Suprapubic skin (tissue), 4 donors: ENCODE measurements at regions not wholly inside any gene's neighbourhood (a gene's known extent, or its start where the extent isn't known, plus 50 kb on each side); places are given as distances from the start of the nearest gene placed in this dataset.

Experiments used
- DNase-seq, 2 donors: peaks; one replicate each; pipeline ENCODE4 v3.0.0-alpha.2; 2019; ENCODE audit warnings: low spot score in 2 of 2
- H3K27ac ChIP-seq: fragments of 200-600 bp; sonication (generic); one replicate; pipeline ENCODE4 v1.5.1; 2019
- H3K27me3 ChIP-seq: fragments of 200-600 bp; sonication (generic); one replicate; pipeline ENCODE4 v1.5.1; 2019
- H3K36me3 ChIP-seq: fragments of 200-600 bp; sonication (generic); one replicate; pipeline ENCODE4 v1.5.1; 2019
- H3K4me1 ChIP-seq: fragments of 200-600 bp; sonication (generic); one replicate; pipeline ENCODE4 v1.5.1; 2019
- H3K4me3 ChIP-seq: fragments of 200-600 bp; sonication (generic); one replicate; pipeline ENCODE4 v1.5.1; 2019; ENCODE audit warnings: mild to moderate bottlenecking
- H3K9me3 ChIP-seq: fragments of 200-600 bp; sonication (generic); one replicate; pipeline ENCODE4 v1.5.1; 2019
- CTCF ChIP-seq, 2 donors: fragments of 200-600 bp in 1 of 2; fragments of 450-650 bp in 1 of 2; sonication (generic) in 1 of 2; IDR thresholded peaks; one replicate each; pipeline ENCODE4 v1.5.1; 2016 to 2019; ENCODE audit warnings: antibody characterized with exemption in 2 of 2, mild to moderate bottlenecking in 1 of 2, moderate library complexity in 1 of 2
- EP300 ChIP-seq: sonication (generic); formaldehyde crosslinking; IDR thresholded peaks from one replicate; pipeline ENCODE4 v1.6.1; 2017; ENCODE audit warnings: antibody characterized with exemption
- POLR2A ChIP-seq, 2 donors: fragments of 450-650 bp; IDR thresholded peaks; one replicate each; pipeline ENCODE4 v1.6.1; 2017; ENCODE audit warnings: antibody characterized with exemption in 2 of 2, mild to moderate bottlenecking in 2 of 2, moderate library complexity in 2 of 2
- POLR2AphosphoS5 ChIP-seq, 3 donors: sonication (generic); formaldehyde crosslinking; IDR thresholded peaks; one replicate each; pipeline ENCODE4 v1.6.1; 2017; ENCODE audit warnings: antibody characterized with exemption in 3 of 3
- WGBS: methylation state at CpG from one replicate; pipeline ENCODE4 v1.1.5; 2018; 5-methylcytosine and 5-hydroxymethylcytosine counted together

DNA sequence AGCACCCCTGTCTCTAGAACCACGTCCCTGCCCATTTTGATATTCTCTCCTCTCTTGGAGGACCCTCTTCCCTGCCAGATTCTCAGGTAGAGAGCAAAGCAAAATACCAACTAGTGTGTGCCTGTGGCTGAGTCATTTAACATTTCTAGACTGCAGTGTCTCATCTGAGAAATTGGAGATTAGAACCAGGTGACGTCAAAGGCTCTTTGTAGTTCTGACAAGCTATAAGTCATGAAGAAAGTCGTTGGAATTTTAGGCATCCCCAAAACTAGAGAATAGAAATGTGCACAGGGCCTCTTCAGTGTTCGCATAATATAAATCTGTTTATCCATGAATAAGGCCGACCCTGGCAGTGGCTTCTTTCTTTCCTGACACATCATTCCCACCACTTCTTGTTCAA, 74.4 kb upstream of the TANC1 start:
- peak overlapping the region; percentile 78 for H3K27ac ChIP-seq

GRCh38 chr2:158894572-158894971, 73.9 kb upstream of the TANC1 start:
- Histone ChIP-seq H3K9me3 (no peaks in the 10 kb centered on the region), H3K36me3 (no peaks in the 10 kb centered on the region), H3K4me1 (peaks cover 23% of the 10 kb centered on the region), H3K27ac (no peak overlapping the region), H3K4me3 (no peak overlapping the region), H3K27me3 (no peaks in the 10 kb centered on the region)
- DNase-seq = no peak
- no peak for TF ChIP-seq POLR2A (IDR thresholded peaks at IDR 0.05)
- 58% methylated on average over 4 of the region's 4 CpGs for WGBS

More for the DNA sequence above, 74.4 kb upstream of the TANC1 start:
- H3K36me3 ChIP-seq = no peaks in the 10 kb centered on the region
- WGBS = 52% methylated on average over 5 of the region's 5 CpGs
- no peaks in the 10 kb centered on the region for H3K27me3 ChIP-seq
- no peaks in the 10 kb centered on the region for H3K9me3 ChIP-seq
- DNase-seq = no peak
- no peak for TF ChIP-seq EP300
- TF ChIP-seq POLR2A (IDR thresholded peaks at IDR 0.05) = no peak
- H3K4me3 ChIP-seq = no peak overlapping the region
- H3K4me1 ChIP-seq = peaks cover 23% of the 10 kb centered on the region

DNA sequence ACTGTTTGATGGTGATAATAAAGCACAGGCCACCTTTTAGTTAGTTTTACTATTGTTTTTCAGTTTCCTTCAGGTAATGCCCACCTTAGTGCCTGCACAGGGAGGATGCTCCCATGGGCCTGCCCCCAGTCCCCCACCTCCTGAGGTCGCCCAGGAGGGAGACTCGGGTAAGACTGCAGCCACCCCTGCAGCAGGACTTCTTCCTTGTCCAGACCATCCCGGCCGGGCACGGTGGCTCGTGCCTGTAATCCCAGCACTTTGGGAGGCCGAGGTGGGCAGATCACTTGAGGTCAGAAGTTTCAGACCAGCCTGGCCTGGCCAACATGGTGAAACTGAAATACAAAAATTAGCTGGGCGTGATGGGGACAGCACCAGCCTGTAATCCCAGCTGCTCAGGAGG, 68.1 kb upstream of the TANC1 start:
- no peak overlapping the region for H3K27ac ChIP-seq
- TF ChIP-seq EP300 = no peak
- TF ChIP-seq POLR2A (IDR thresholded peaks at IDR 0.05) = no peak
- TF ChIP-seq CTCF (IDR thresholded peaks at IDR 0.05) = no peak
- TF ChIP-seq POLR2AphosphoS5 (IDR thresholded peaks at IDR 0.05) = no peak

GRCh38 chr2:158902005-158902398, 66.4 kb upstream of the TANC1 start:
- 98% methylated on average over 2 of the region's 2 CpGs for WGBS
- Histone ChIP-seq H3K4me3 (no peak overlapping the region), H3K4me1 (no peaks in the 10 kb centered on the region), H3K27me3 (no peaks in the 10 kb centered on the region), H3K27ac (no peak overlapping the region), H3K36me3 (no peaks in the 10 kb centered on the region), H3K9me3 (no peaks in the 10 kb centered on the region)
- DNase-seq = no peak
- no peak for TF ChIP-seq EP300
- TF ChIP-seq CTCF (IDR thresholded peaks at IDR 0.05) = no peak
- TF ChIP-seq POLR2AphosphoS5 (IDR thresholded peaks at IDR 0.05) = no peak
- no peak for TF ChIP-seq POLR2A (IDR thresholded peaks at IDR 0.05)

More for the DNA sequence above, 68.1 kb upstream of the TANC1 start:
- H3K4me3 ChIP-seq = no peak overlapping the region
- H3K36me3 ChIP-seq = no peaks in the 10 kb centered on the region
- no peak for DNase-seq
- WGBS = 80% methylated on average over 7 of the region's 8 CpGs
- no peaks in the 10 kb centered on the region for H3K9me3 ChIP-seq
- no peaks in the 10 kb centered on the region for H3K27me3 ChIP-seq
- no peaks in the 10 kb centered on the region for H3K4me1 ChIP-seq

GRCh38 chr2:158903711-158904405, 64.6 kb upstream of the TANC1 start:
- H3K9me3 ChIP-seq = no peaks in the 10 kb centered on the region
- no peak overlapping the region for H3K4me3 ChIP-seq
- DNase-seq = no peak
- H3K27me3 ChIP-seq = no peaks in the 10 kb centered on the region
- H3K4me1 ChIP-seq = no peaks in the 10 kb centered on the region
- H3K27ac ChIP-seq = no peak overlapping the region
- WGBS = 55% methylated on average over 2 of the region's 2 CpGs
- H3K36me3 ChIP-seq = no peaks in the 10 kb centered on the region
- no peak for TF ChIP-seq POLR2A (IDR thresholded peaks at IDR 0.05)
- no peak for TF ChIP-seq CTCF (IDR thresholded peaks at IDR 0.05)
- TF ChIP-seq POLR2AphosphoS5 (IDR thresholded peaks at IDR 0.05) = no peak
- no peak for TF ChIP-seq EP300

DNA sequence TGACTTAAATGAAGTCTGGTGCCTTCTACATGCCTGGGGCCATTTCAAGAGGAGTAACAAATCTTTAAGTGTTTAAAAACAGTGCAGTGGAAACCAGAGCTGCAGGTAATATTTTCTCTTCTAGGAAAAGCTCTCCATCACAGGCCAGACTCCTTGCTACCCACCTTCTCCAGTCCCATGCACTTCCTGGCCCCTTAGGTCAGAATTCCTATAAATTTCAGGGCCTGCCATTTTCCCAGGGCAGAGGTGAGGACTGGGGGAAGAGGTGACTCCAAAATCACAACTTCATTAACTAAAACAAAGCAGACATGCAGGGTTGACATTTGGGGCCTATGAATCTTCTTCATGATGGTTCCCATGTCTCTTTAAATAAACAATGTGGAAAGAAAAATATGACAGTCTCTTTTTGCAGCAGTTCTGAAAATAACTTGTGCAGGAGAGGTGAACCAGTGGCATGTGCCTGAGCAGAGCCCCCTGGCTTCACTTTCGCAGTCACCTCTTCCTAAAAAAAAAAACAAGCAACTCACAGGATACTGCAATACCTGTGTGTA, 63.7 kb upstream of the TANC1 start:
- WGBS = 91% methylated on average over 1 of the region's 1 CpG
- TF ChIP-seq CTCF (IDR thresholded peaks at IDR 0.05) = no peak
- TF ChIP-seq POLR2A (IDR thresholded peaks at IDR 0.05) = no peak
- no peak for TF ChIP-seq EP300
- TF ChIP-seq POLR2AphosphoS5 (IDR thresholded peaks at IDR 0.05) = no peak

More for the DNA sequence above, 63.7 kb upstream of the TANC1 start:
- no peaks in the 10 kb centered on the region for H3K27me3 ChIP-seq
- H3K9me3 ChIP-seq = no peaks in the 10 kb centered on the region
- no peak for DNase-seq
- H3K36me3 ChIP-seq = no peaks in the 10 kb centered on the region
- H3K4me1 ChIP-seq = no peaks in the 10 kb centered on the region
- H3K4me3 ChIP-seq = no peak overlapping the region
- no peak overlapping the region for H3K27ac ChIP-seq
